ENCODE measurements at regions not wholly inside any gene's neighbourhood (a gene's known extent, or its start where the extent isn't known, plus 50 kb on each side); places are given as distances from the start of the nearest gene placed in this dataset.
"Not testable (repeated sequence)": the region's sequence is repeated elsewhere in the genome, so short reads cannot be mapped to it uniquely, and the experiment has no call there.

- no peak for DNase-seq
Measured at GRCh38 chr16:55043499-55043898, 112.8 kb downstream of the IRX5 start.

- DNase-seq = no peak
Measured at GRCh38 chr16:55044201-55044975, 113.7 kb downstream of the IRX5 start.

DNA sequence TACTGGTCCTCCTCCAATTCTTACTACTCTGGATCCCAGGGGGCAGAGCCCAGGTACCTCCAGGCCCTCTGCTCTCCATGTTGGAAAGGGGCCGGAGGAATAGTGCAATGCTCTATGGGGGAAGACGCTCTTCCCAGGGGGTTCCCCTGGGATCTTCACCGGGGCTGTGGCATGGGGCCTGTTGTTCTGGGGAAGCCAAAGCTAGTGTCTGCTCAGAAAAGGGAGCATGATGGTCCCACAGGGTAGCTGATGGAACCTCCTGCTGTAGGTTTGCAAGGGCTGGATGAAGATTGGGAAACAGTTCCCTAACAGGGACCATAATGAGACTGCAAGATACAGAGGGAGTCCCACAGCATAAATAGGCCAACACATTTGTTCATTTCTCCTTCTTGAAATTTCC lies 114.7 kb downstream of the IRX5 start:
- DNase-seq = no peak

DNA sequence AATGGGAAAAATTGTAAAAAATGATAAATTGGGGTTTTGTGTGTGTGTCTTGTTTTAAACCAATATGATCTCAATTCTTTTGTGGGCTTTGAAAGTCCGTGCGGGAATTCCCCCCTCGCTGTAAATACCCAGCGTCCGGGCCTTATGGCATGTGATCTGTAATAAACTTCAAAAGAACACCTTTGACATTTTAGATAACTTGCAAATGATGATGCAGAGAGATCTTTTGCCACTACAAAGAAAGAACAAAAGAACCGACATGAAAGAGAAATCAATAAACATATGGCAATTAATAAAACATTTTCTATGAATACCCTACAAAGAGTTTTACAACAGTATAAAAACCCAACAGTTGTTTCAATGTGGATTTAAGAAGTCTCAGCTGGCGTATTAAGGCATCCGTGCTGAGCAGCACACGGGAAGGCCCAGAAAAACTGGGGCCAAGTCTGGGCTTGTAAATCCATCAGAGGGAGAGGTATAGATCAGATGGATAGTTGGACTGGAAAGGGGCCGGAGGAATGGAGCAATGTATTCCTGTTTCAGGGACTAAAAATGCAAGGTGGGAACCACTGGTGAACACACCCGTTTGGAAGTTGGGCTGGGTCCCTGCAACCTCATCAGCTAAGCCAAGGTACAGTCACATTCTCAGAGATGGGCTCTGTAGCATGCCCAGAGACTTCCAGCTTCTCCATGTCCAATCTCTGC lies 115.2 kb downstream of the IRX5 start:
- DNase-seq = no peak

DNA sequence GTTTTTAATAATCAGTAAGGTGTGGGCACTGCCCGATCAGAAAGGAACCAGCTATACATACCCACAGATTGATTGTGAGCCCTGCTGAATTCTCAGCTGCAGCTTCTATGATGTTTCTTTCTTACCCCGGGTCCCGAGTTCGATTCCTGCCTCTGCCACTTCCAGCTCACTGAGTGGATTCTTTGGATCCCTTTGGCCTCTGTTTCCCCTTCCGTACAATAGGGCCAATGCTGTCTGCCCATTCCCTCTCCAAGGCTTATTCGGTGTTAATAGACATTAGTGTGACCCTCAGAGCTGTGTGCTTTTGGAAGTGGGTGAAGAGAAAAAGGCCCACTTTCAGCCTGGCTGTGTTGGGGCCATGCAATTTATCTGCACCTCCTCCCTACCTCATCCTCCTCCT lies 115.8 kb downstream of the IRX5 start:
- no peak for DNase-seq

- no peak for DNase-seq
Measured at GRCh38 chr16:55046916-55047315, 116.3 kb downstream of the IRX5 start.

DNA sequence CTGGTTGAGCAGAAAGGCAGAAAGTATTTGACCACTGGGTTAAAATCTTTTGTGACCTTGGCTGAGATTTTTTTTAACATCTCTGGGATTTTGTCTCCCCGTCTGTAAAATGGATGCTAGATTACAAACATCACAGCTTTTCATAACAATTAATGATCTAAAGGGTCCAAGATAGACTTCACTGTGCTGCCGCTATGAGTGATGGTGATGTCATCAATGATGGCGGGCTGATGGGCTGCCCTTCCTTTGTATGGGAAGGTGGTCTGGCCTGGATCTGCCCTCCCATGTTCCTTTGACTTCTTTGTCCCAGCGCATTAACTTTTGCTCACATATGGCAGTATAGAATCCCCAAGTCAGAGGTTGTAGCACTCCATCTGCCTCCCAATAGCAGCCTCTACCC lies 116.7 kb downstream of the IRX5 start:
- no peak for DNase-seq

GRCh38 chr16:55047903-55048497 lies 117.3 kb downstream of the IRX5 start:
- no peak for DNase-seq

GRCh38 chr16:55048745-55049144 lies 118.1 kb downstream of the IRX5 start:
- DNase-seq = no peak

DNA sequence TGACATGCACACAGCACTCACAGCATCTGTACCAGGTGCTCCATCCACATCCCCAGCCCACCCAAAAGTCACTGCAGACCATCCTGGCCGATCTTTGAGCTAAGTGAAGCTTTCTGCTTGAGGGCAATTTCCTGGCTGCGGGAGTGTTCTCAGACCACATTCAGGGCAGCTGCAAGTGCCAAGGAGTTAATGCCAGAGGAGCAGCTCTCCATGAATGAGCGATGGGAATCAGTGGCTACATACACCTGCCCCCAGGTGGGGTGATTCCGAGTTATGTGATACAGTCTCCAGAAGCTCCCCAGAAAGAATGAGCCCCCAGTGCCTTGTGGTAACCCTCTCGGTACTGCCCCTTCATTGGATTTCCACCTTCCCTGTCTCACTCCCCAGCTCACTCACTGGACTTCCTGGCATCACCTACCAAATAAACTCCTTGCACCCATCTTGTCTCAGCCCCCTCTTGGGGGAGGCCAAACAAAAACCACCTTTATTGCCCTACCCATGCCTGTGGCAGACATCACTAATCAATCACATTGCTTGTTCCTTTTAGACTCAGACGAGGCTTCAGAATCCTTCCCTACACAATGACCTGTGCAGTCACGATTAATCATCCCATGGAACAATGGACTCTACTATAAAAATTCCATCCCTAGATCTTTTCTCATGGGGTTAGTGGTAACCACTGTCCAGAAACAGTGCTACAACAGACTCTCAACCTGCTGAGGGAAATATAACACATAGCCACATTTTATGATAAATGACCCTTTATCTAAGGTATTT lies 121.1 kb downstream of the IRX5 start:
- DNase-seq = no peak

DNA sequence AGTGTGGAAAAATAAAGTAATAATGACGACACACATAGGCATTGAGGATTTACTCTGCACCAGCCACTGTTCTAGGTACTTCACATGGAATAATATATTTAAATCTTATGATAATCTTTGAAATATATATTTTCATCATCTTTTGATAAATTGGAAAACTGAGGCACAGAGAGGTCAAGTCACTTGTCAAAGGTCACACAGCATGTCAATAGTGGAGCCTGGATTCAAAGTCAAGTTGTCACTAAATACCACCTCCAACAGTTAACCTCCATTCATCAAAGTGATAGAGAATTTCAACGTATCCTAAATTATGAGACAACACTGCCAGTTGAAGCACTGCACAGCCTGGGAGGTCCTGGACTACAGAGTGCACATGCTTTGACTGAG lies 121.7 kb downstream of the IRX5 start:
- no peak for DNase-seq

- no peak for DNase-seq
Measured at GRCh38 chr16:55052741-55053415, 122.2 kb downstream of the IRX5 start.

DNA sequence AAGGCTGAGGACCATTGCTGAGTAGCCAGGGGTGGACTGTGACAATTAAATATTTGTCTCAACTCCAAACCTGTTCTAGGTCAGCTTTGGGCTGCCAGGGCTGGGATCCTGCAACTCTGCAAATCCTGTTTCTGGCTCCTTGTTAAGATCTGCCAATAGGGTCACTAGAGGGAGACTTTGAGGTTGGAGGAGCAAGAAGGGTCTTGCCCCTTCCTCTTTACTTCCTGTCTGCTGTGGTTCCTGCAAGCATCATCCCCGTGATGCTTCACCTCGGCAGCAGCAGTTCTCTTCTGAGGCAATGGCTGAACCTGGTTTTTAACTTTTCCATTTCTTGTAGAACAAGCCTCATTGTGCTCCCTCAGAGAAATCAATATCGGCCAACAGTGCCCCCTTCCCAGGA lies 124.6 kb downstream of the IRX5 start:
- no peak for DNase-seq

- DNase-seq = no peak
Measured at GRCh38 chr16:55056585-55057401, 126.1 kb downstream of the IRX5 start.

DNA sequence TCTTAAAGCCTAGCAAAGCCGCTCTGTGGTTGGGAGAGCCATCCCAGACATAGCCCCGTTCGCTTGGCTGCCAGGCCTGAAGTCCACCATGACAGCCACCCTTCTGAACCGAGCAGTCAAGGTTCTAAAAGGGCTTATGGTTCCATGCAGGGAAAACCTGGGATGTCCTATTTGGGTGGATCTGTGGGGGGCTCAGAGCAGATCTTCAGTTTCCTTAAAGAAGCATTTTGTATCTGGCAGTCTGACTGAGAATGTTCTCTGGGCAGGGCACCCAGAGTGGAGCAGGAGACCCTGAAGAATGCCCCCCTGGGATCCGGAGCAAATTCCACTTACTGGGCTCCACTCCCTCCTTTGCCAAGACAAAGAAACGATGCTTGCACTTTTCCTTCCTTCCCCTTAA lies 127.2 kb downstream of the IRX5 start:
- DNase-seq = no peak

DNA sequence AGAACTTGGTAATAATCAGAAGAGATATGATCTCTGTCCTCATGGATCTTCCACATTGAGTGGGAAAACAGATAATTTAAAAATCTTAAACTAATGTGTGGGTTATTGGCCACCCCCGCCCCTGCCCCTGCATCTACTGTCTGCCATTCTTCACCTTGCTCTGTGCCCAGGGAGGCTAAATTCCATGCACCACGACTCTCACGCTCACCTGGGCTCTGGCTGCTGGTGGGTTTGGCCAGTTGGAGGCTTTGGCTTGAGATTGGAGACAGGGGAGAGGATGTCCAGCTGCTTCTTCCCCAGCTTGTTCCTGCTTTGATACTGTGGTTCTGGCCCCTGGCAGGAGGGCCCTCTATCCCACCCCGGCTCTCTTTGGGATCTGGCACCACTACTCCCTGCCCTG lies 127.9 kb downstream of the IRX5 start:
- DNase-seq = no peak

DNA sequence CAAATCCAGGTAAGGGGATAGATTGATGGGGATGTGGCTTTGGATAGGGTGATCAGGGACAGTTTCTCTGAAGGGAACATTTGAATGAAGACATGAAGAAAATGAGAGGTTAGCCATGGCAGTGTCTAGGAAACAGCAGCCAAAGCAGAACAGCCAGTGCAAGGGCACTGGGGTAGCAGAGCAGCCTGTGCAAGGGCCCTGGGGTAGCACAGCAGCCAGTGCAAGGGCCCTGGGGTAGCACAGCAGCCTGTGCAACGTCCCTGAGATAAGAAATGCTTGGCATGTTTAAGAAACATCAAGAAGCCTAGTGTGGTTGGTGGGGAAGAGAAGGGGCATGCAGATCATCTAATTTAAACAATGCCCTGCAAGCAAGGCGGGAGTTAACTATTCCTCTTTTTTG lies 128.5 kb downstream of the IRX5 start:
- DNase-seq = no peak

- DNase-seq = no peak
Measured at GRCh38 chr16:55061126-55061525, 130.5 kb downstream of the IRX5 start.

GRCh38 chr16:55062442-55062841 lies 131.8 kb downstream of the IRX5 start:
- no peak for DNase-seq

DNA sequence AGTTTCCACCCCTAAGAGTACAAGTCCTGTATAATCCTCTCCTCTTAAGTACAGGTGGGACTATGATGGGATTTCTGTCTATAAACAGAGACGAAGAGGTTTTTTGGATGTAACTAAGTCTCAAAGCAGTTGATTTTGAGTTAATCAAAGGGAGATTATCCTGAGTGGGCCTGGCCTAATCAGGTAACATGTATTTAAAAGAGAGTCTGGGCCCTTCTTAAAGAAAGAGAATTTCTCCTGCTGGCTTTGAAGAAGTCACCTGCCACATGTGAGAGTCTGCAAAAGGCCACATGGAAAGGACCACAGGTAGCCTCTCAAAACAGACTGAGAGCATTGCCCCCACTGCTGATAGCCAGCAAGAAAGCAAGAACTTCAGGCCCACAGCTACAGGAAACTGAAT lies 142.3 kb downstream of the IRX5 start:
- no peak for DNase-seq

- no peak for DNase-seq
Measured at GRCh38 chr16:55073830-55074229, 143.2 kb downstream of the IRX5 start.

DNA sequence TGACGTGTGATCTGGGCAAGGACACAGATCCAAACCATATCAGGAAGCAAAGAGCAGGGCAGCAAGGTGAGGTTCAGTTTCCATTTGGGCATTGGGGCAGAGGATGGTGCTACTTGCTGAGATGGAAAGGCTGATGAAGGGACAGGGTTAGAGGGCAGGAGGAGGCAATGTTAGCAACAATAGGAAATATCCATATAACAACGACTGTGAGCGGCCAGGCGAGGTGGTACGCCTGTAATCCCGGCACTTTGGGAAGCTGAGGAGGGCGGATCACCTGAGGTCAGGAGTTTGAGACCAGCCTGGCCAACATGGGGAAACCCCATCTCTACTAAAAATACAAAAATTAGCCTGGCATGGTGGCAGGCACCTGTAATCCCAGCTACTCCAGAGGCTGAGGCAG lies 144.5 kb downstream of the IRX5 start:
- DNase-seq = not testable (repeated sequence)

Measured in suppressor macrophage treated with lipopolysaccharide for 1 hour (primary cell).